Endothelial cell of umbilical vein (primary cell): ENCODE measurements at regions not wholly inside any gene's neighbourhood (a gene's known extent, or its start where the extent isn't known, plus 50 kb on each side); places are given as distances from the start of the nearest gene placed in this dataset.

Source experiments
- BruUV-seq: library from RNA; stranded (reverse); fragments of 400-500 nt; replicated peaks from 2 replicates; lab custom pipeline; 2021; lab: Mats Ljungman, UMichigan
- CTCF ChIA-PET: fragments of 300-600, 350-600 bp; sonication (Branson Sonifier 250); formaldehyde crosslinking; loops from one replicate; lab custom pipeline; 2021; ENCODE audit warnings: antibody characterized with exemption, inconsistent platforms; lab: Charles Lee
- POLR2A ChIA-PET: fragments of 300-600, 350-600 bp; sonication (Branson Sonifier 250); formaldehyde crosslinking; loops from one replicate; lab custom pipeline; 2021; ENCODE audit warnings: antibody characterized with exemption, inconsistent platforms; lab: Charles Lee
- DNase-seq: peaks from one replicate; pipeline ENCODE4 v3.0.0-alpha.2; 2011; ENCODE audit warnings: low read depth, low spot score
- FAIRE-seq: peaks from 2 replicates; lab custom pipeline; 2011; peaks lifted over from hg19 to GRCh38; lab: Jason Lieb, UNC
- H2AFZ ChIP-seq: 2 replicates; pipeline ENCODE4 v1.6.0; 2012; ENCODE audit warnings: low read depth, low read length, control low read depth, inconsistent platforms
- H3K27ac ChIP-seq: 2 replicates; pipeline ENCODE4 v1.5.1; 2011; ENCODE audit warnings: low read depth, mild to moderate bottlenecking, control low read depth, low read length, moderate library complexity; ENCODE audit not compliant: insufficient read depth
- H3K27me3 ChIP-seq, 2 experiments: 2 replicates each; pipeline versions ENCODE4 v1.6.0 to v1.6.1; 2011; ENCODE audit warnings: low read length in 2 of 2, mixed read lengths in 1 of 2; ENCODE audit not compliant: control insufficient read depth in 2 of 2, insufficient read depth in 2 of 2
- H3K36me3 ChIP-seq, 2 experiments: 2 replicates in 1 of 2; 3 replicates in 1 of 2; pipeline ENCODE4 v1.5.1; 2011; ENCODE audit warnings: low read length in 2 of 2, mild to moderate bottlenecking in 1 of 2, moderate library complexity in 1 of 2; ENCODE audit not compliant: control insufficient read depth in 2 of 2, insufficient read depth in 2 of 2; ENCODE audit errors: extremely low read depth in 1 of 2
- H3K4me1 ChIP-seq: 3 replicates; pipeline ENCODE4 v1.5.1; 2011; ENCODE audit warnings: mild to moderate bottlenecking, low read length; ENCODE audit not compliant: control insufficient read depth, insufficient read depth; ENCODE audit errors: extremely low read depth
- H3K4me2 ChIP-seq: 2 replicates; pipeline ENCODE4 v1.6.1; 2011; ENCODE audit warnings: low read length, control low read depth, mixed read lengths; ENCODE audit not compliant: insufficient read depth
- H3K4me3 ChIP-seq, 3 experiments: fragments of 200-600 bp in 1 of 3; sonication (generic), shearing (Covaris generic) in 1 of 3; replicated peaks in 1 of 3; 2 replicates each; pipeline ENCODE4 v1.5.1; 2011 to 2016; ENCODE audit warnings: control low read depth in 3 of 3, low read length in 3 of 3, mild to moderate bottlenecking in 2 of 3, inconsistent platforms in 1 of 3, low read depth in 1 of 3, moderate library complexity in 1 of 3; ENCODE audit not compliant: insufficient read depth in 1 of 3
- H3K79me2 ChIP-seq: 2 replicates; pipeline ENCODE4 v1.6.0; 2012; ENCODE audit warnings: low read length, inconsistent platforms; ENCODE audit not compliant: control insufficient read depth, insufficient read depth
- H3K9ac ChIP-seq: replicated peaks from 2 replicates; pipeline ENCODE3; 2011; ENCODE audit warnings: low read length, control low read depth; ENCODE audit not compliant: insufficient read depth; ENCODE audit errors: extremely low read depth
- H3K9me1 ChIP-seq: replicated peaks from 3 replicates; pipeline ENCODE4 v1.6.0; 2011; ENCODE audit warnings: mild to moderate bottlenecking, low read length; ENCODE audit not compliant: control insufficient read depth, insufficient read depth; ENCODE audit errors: extremely low read depth
- H3K9me3 ChIP-seq: replicated peaks from 2 replicates; pipeline ENCODE4 v1.5.1; 2012; ENCODE audit warnings: low read length, inconsistent platforms; ENCODE audit not compliant: control insufficient read depth, insufficient read depth
- H4K20me1 ChIP-seq: replicated peaks from 2 replicates; pipeline ENCODE3; 2011; ENCODE audit warnings: mild to moderate bottlenecking, low read length; ENCODE audit not compliant: control insufficient read depth, insufficient read depth; ENCODE audit errors: extremely low read depth
- EZH2 ChIP-seq: IDR thresholded peaks from 2 replicates; pipeline ENCODE4 v1.6.1; 2012; ENCODE audit warnings: borderline replicate concordance, low read depth, mild to moderate bottlenecking, moderate library complexity, low read length, inconsistent platforms; ENCODE audit not compliant: severe bottlenecking
- FOS ChIP-seq: IDR thresholded peaks from 2 replicates; pipeline ENCODE4 v1.6.1; 2011; ENCODE audit warnings: mild to moderate bottlenecking, low read length, moderate library complexity, borderline replicate concordance; ENCODE audit not compliant: insufficient read depth
- GATA2 ChIP-seq: IDR thresholded peaks from 2 replicates; pipeline ENCODE4 v1.7.0; 2011; ENCODE audit warnings: low read depth, mild to moderate bottlenecking, moderate library complexity, mixed read lengths, low read length; ENCODE audit not compliant: insufficient read length, insufficient read depth
- JUN ChIP-seq: IDR thresholded peaks from 2 replicates; pipeline ENCODE4 v1.6.1; 2011; ENCODE audit warnings: borderline replicate concordance, low read depth; ENCODE audit not compliant: insufficient read length, insufficient read depth
- MAX ChIP-seq: IDR thresholded peaks from 2 replicates; pipeline ENCODE4 v1.6.1; 2011; ENCODE audit not compliant: insufficient read depth, insufficient read length
- MYC ChIP-seq: IDR thresholded peaks from one replicate; pipeline ENCODE4 v1.6.1; 2011; ENCODE audit warnings: mild to moderate bottlenecking, low read depth, low read length
- POLR2A ChIP-seq: IDR thresholded peaks from 2 replicates; pipeline ENCODE4 v1.6.1; 2012; ENCODE audit warnings: low read depth, mild to moderate bottlenecking, control low read depth, low read length
- POLR2AphosphoS5 ChIP-seq: IDR thresholded peaks from 2 replicates; pipeline ENCODE4 v1.6.1; 2012; ENCODE audit warnings: low read depth, mild to moderate bottlenecking, control low read depth, low read length, moderate library complexity; ENCODE audit not compliant: insufficient read depth
- dilution Hi-C: fragments of 300-500 bp; cut with MboI; formaldehyde crosslinking; loops from one replicate; pipeline ENCODE4 v1.15.0; 2019; ENCODE audit warnings: low sequenced_read_pairs; ENCODE audit not compliant: extremely low pct_ligation_motif_present
- intact Hi-C: fragments of 100-400 bp; cut with micrococcal nuclease; formaldehyde crosslinking; loops from one replicate; pipeline ENCODE4 v1.10.0; 2022
- TF ChIP-seq, protein P1 (sequence below), 2 donors: IDR thresholded peaks; 1 replicate in 1 of 2; 2 replicates in 1 of 2; pipeline ENCODE4 v1.5.1; 2011; ENCODE audit warnings: low read length in 2 of 2, mild to moderate bottlenecking in 2 of 2, moderate library complexity in 2 of 2, control low read depth in 1 of 2, inconsistent platforms in 1 of 2, low read depth in 1 of 2; ENCODE audit not compliant: insufficient read depth in 1 of 2; ENCODE audit errors: extremely low read depth in 1 of 2

DNA sequence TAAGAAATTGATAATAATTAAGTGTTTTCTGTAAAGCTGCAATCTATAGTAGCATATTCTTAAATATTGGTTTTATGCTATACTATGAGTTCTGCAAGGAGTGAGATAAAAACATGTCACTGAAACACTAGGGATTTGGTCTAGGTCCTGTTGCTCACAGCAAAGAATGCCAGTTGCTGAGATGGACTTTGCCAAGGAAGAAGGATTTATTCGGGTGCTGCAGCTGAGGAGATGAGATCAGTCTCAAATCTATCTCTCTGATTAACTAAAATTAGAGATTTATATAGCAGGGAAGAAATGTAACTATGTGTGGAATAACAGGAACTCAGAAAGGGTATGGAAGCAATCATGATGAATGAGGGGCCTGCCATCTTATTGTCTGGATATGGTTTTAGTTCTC, 1569.9 kb downstream of the PCDH7 start:
- TF ChIP-seq MYC = no peak
- TF ChIP-seq EZH2 = no peak
- no peak for TF ChIP-seq GATA2
- TF ChIP-seq MAX = no peak
- TF ChIP-seq POLR2A = no peak
- TF ChIP-seq, protein P1, sequence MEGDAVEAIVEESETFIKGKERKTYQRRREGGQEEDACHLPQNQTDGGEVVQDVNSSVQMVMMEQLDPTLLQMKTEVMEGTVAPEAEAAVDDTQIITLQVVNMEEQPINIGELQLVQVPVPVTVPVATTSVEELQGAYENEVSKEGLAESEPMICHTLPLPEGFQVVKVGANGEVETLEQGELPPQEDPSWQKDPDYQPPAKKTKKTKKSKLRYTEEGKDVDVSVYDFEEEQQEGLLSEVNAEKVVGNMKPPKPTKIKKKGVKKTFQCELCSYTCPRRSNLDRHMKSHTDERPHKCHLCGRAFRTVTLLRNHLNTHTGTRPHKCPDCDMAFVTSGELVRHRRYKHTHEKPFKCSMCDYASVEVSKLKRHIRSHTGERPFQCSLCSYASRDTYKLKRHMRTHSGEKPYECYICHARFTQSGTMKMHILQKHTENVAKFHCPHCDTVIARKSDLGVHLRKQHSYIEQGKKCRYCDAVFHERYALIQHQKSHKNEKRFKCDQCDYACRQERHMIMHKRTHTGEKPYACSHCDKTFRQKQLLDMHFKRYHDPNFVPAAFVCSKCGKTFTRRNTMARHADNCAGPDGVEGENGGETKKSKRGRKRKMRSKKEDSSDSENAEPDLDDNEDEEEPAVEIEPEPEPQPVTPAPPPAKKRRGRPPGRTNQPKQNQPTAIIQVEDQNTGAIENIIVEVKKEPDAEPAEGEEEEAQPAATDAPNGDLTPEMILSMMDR (IDR thresholded peaks at IDR 0.05; ENCODE audit: extremely low read depth in 1 of 2, insufficient read depth in 1 of 2, low read depth in 1 of 2, low read length in 2 of 2) = no peak
- no peak for TF ChIP-seq POLR2AphosphoS5
- TF ChIP-seq FOS = no peak
- no peak for TF ChIP-seq JUN
- no peak overlapping the region for H3K9ac ChIP-seq
- POLR2A ChIA-PET = no interaction called here
- no peaks in the 10 kb centered on the region for H3K9me1 ChIP-seq
- H3K4me2 ChIP-seq = no peak overlapping the region
- H3K36me3 ChIP-seq = no peaks in the 10 kb centered on the region
- no peaks in the 10 kb centered on the region for H3K27me3 ChIP-seq
- DNase-seq = no peak
- BruUV-seq = no TSS peak
- dilution Hi-C loops (no loop called here), intact Hi-C loops (no loop called here)
- no peaks in the 10 kb centered on the region for H4K20me1 ChIP-seq
- CTCF ChIA-PET = no interaction called here
- no peak for FAIRE-seq
- H3K4me3 ChIP-seq = no peak overlapping the region
- H3K4me1 ChIP-seq = no peaks in the 10 kb centered on the region
- no peaks in the 10 kb centered on the region for H3K79me2 ChIP-seq
- H2AFZ ChIP-seq = no peak overlapping the region
- H3K9me3 ChIP-seq = no peaks in the 10 kb centered on the region
- no peak overlapping the region for H3K27ac ChIP-seq
